ENCODE measurements at regions not wholly inside any gene's neighbourhood (a gene's known extent, or its start where the extent isn't known, plus 50 kb on each side); places are given as distances from the start of the nearest gene placed in this dataset.

DNA sequence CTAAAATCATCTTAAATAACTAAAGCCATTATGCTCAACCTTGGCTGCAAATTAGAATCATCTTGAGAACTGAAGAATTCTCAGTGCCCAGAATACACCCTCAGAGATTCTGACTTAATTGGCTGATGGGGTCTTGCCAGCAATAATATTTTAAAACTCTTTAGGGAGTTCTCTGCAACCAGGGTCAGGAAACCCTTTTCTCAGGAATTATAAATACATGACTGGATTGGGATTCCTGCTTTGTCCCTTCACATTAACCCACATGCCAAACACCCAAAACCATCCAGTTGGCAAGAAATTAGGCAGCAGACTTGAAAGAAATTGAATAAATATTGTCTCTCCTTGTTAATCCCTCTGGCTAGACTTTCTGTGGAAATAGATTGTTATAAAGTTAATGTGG, 482.3 kb upstream of the NECTIN3 start:
- TF ChIP-seq, protein P1, sequence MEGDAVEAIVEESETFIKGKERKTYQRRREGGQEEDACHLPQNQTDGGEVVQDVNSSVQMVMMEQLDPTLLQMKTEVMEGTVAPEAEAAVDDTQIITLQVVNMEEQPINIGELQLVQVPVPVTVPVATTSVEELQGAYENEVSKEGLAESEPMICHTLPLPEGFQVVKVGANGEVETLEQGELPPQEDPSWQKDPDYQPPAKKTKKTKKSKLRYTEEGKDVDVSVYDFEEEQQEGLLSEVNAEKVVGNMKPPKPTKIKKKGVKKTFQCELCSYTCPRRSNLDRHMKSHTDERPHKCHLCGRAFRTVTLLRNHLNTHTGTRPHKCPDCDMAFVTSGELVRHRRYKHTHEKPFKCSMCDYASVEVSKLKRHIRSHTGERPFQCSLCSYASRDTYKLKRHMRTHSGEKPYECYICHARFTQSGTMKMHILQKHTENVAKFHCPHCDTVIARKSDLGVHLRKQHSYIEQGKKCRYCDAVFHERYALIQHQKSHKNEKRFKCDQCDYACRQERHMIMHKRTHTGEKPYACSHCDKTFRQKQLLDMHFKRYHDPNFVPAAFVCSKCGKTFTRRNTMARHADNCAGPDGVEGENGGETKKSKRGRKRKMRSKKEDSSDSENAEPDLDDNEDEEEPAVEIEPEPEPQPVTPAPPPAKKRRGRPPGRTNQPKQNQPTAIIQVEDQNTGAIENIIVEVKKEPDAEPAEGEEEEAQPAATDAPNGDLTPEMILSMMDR (IDR thresholded peaks at IDR 0.05; ENCODE audit: low read depth, low read length, missing control alignments): no peak
- H3K4me3 ChIP-seq (ENCODE audit: low read depth, low read length): no peak overlapping the region
- DNase-seq (ENCODE audit: low read depth): no peak

DNA sequence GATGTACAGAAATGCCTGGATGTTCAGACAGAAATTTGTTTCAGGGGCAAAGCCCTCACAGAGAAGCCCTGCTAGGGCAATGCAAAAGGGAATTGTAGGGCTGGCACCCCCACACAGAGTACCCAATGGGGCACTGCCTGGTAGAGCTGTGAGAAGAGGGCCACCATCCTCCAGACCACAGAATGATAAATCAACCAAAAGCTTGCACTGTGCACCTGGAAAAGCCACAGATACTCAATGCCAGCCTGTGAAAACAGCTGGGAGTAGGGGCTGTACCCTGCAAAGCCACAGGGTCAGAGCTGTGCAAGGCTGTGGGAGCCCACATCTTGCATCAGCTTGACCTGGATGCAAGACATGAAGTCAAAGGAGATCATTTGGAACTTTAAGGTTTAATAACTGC, 477.9 kb upstream of the NECTIN3 start:
- no peak overlapping the region for H3K4me3 ChIP-seq (ENCODE audit: low read depth, low read length)
- TF ChIP-seq, protein P1 (IDR thresholded peaks at IDR 0.05; ENCODE audit: low read depth, low read length, missing control alignments): no peak
- DNase-seq (ENCODE audit: low read depth): no peak

DNA sequence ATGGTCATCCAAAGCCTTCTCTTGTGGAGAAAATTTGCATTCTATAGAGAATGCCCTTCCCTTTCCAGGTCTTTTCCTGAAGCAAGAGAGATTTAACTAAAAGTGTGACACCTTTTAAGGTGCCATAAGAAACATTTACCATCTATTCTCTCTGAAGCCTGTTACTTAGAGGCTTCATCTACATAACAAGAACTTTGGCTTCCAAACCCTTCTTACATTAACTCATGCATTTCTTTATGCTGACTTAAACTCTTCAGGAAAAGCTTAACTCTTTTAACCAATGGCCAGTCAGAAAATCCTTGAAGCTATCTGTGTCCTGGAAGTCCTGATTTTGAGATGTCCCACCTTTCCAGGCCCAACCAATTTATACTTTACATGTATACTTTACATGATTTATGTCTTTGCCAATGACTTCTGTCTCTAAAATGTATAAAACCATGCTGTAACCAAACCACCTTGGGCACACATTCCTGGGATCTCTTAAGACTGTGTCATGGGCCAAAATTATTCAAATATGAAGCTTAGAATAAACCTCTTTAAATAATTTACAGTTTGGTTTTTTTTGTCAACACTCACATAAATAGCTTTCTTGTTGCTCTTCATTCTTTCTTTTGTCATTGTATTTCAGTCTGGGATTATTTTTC, 472.6 kb upstream of the NECTIN3 start:
- TF ChIP-seq, protein P1 (IDR thresholded peaks at IDR 0.05; ENCODE audit: low read depth, low read length, missing control alignments): no peak
- DNase-seq (ENCODE audit: low read depth): no peak
- H3K4me3 ChIP-seq (ENCODE audit: low read depth, low read length): no peak overlapping the region

DNA sequence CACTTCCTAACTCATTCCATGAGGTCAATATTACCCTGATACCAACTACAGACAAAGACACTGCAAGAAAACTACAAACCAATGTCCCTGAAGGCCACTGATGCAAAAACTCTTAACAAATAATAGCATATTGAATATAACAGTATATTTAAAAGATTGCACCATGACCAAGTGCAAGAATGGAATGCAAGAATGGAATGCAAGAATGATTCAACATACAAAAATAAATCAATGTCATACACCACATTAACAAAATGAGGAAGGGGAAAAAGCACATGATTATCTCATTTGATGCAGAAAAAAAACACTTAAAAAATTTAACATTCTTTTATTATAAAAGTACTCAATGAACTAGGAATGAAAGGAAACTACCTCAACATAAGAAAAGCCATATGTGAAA, 463.1 kb upstream of the NECTIN3 start:
- no peak for DNase-seq (ENCODE audit: low read depth)
- TF ChIP-seq, protein P1 (IDR thresholded peaks at IDR 0.05; ENCODE audit: low read depth, low read length, missing control alignments): no peak
- H3K4me3 ChIP-seq (ENCODE audit: low read depth, low read length): no peak overlapping the region

DNA sequence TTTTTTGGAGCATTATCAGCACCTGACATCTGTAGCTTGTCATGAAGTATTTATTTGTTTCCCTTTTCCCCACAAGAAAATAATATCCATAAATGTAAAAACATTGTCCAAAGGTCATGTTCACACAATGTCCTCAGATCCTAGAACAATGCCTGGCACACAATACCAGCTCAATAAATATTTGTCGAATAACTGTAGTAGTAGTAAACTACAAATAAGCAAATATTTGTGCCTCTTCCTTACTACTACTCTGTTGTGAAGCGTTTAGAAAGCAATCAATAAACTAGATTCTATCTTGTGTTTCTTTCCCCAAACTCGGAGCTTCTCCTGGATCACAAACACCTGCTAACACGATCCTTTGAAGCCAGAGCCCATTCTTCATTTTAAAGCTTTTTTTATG, 459.6 kb upstream of the NECTIN3 start:
- TF ChIP-seq, protein P1 (IDR thresholded peaks at IDR 0.05; ENCODE audit: low read depth, low read length, missing control alignments): no peak
- no peak overlapping the region for H3K4me3 ChIP-seq (ENCODE audit: low read depth, low read length)

DNA sequence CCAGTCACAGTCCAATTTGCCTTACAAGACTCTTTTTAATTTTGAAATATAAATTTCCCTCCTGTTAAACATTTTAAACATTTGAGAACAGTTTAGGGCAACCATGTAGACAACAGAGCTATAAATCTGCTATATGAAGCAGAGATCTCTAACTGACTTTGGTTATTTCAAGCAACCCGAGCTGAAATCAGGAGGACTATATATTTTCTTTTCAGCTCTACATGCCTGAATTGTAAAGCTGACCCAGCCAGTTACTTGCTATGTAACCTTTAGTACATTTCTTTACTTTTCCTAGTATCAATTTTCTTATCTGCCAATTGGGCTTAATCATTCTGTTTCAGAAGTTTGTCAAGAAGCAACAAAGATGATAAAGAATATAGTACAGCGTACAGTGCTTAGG, 457.4 kb upstream of the NECTIN3 start:
- TF ChIP-seq, protein P1 (IDR thresholded peaks at IDR 0.05; ENCODE audit: low read depth, low read length, missing control alignments): no peak
- DNase-seq (ENCODE audit: low read depth): no peak

More for the DNA sequence above, 459.6 kb upstream of the NECTIN3 start:
- DNase-seq (ENCODE audit: low read depth): no peak

DNA sequence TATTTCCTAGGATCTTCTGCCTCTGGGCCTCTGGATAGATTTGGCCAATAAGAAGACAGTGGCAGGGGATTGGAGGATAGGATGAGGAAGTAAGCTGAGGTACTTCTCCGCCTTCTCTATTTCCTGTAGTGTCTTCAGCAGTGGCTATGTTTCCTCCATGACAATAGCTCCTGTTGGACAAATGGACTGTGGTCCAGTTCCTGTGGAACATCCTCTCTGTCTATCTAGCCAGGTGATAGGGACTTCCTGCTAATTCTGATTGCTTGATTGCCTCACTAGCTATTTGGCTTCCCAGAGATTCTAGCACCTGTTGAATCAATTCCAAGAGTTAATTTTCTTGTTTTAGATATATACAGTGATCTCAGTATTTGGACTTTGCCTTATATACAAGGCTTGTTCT, 456.2 kb upstream of the NECTIN3 start:
- no peak for DNase-seq (ENCODE audit: low read depth)
- H3K4me3 ChIP-seq (ENCODE audit: low read depth, low read length): no peak overlapping the region
- TF ChIP-seq, protein P1 (IDR thresholded peaks at IDR 0.05; ENCODE audit: low read depth, low read length, missing control alignments): no peak

More for the DNA sequence above, 457.4 kb upstream of the NECTIN3 start:
- H3K4me3 ChIP-seq (ENCODE audit: low read depth, low read length): no peak overlapping the region

Data from GM12864 (cell line).